ENCODE measurements at regions not wholly inside any gene's neighbourhood (a gene's known extent, or its start where the extent isn't known, plus 50 kb on each side); places are given as distances from the start of the nearest gene placed in this dataset.

- intact Hi-C loops (cut with micrococcal nuclease): no loop called here
- H3K27me3 Mint-ChIP-seq: no peaks in the 10 kb centered on the region
Measured at GRCh38 chr7:31284106-31284505, 56.4 kb downstream of the NEUROD6 start.

GRCh38 chr7:31271641-31272405, 68.7 kb downstream of the NEUROD6 start:
- ChIA-PET CTCF (no interaction called here), POLR2A (no interaction called here)
- peaks cover under 1% of the 10 kb centered on the region for H3K27me3 Mint-ChIP-seq
- no peak overlapping the region for H3K4me3 Mint-ChIP-seq
- no peaks in the 10 kb centered on the region for H3K9me3 Mint-ChIP-seq
- intact Hi-C loops (cut with micrococcal nuclease): no loop called here
- H3K36me3 Mint-ChIP-seq: no peaks in the 10 kb centered on the region
- no peak overlapping the region for H3K27ac Mint-ChIP-seq
- no peaks in the 10 kb centered on the region for H3K4me1 Mint-ChIP-seq (ENCODE audit: low read depth)
- no peak for DNase-seq

More at GRCh38 chr7:31284106-31284505, 56.4 kb downstream of the NEUROD6 start:
- no peak for DNase-seq
- Mint-ChIP-seq H3K27ac (no peak overlapping the region), H3K36me3 (no peaks in the 10 kb centered on the region), H3K4me3 (no peak overlapping the region), H3K4me1 (ENCODE audit: low read depth) (no peaks in the 10 kb centered on the region), H3K9me3 (peaks cover 8% of the 10 kb centered on the region)
- ChIA-PET CTCF (no interaction called here), POLR2A (no interaction called here)

GRCh38 chr7:31267486-31267885, 73.0 kb downstream of the NEUROD6 start:
- Mint-ChIP-seq H3K4me3 (no peak overlapping the region), H3K9me3 (no peaks in the 10 kb centered on the region), H3K27me3 (peaks cover 1% of the 10 kb centered on the region), H3K4me1 (ENCODE audit: low read depth) (no peaks in the 10 kb centered on the region), H3K36me3 (no peaks in the 10 kb centered on the region), H3K27ac (no peak overlapping the region)
- intact Hi-C loops (cut with micrococcal nuclease): loop anchor here (10.0 kb wide), 1 partner anchor 63 kb away; no protein-coding TSS in a partner anchor
- ChIA-PET POLR2A (no interaction called here), CTCF (interaction anchor here (0.7 to 1.9 kb wide), 2 partner anchors 133 to 283 kb away, joined by 3 to 5 read pairs; no protein-coding TSS in a partner anchor)
- no peak for DNase-seq

- Mint-ChIP-seq H3K4me1 (ENCODE audit: low read depth) (no peaks in the 10 kb centered on the region), H3K36me3 (no peaks in the 10 kb centered on the region), H3K4me3 (no peak overlapping the region), H3K27ac (no peak overlapping the region), H3K9me3 (no peaks in the 10 kb centered on the region), H3K27me3 (peaks cover 1% of the 10 kb centered on the region)
- ChIA-PET POLR2A (no interaction called here), CTCF (no interaction called here)
- no peak for DNase-seq
- intact Hi-C loops (cut with micrococcal nuclease): loop anchor here (10.0 kb wide), 1 partner anchor 59 kb away; no protein-coding TSS in a partner anchor
Measured at GRCh38 chr7:31263338-31263737, 77.2 kb downstream of the NEUROD6 start.

GRCh38 chr7:31261341-31261740, 79.2 kb downstream of the NEUROD6 start:
- POLR2A ChIA-PET: no interaction called here
- intact Hi-C loops (cut with micrococcal nuclease): loop anchor here (10.0 kb wide), 1 partner anchor 57 kb away; no protein-coding TSS in a partner anchor

GRCh38 chr7:31260851-31261250, 79.7 kb downstream of the NEUROD6 start:
- Mint-ChIP-seq H3K4me1 (ENCODE audit: low read depth) (no peaks in the 10 kb centered on the region), H3K9me3 (no peaks in the 10 kb centered on the region)
- CTCF ChIA-PET: no interaction called here

More at GRCh38 chr7:31261341-31261740, 79.2 kb downstream of the NEUROD6 start:
- CTCF ChIA-PET: no interaction called here
- H3K36me3 Mint-ChIP-seq: no peaks in the 10 kb centered on the region
- no peak for DNase-seq
- H3K27me3 Mint-ChIP-seq: no peaks in the 10 kb centered on the region
- no peaks in the 10 kb centered on the region for H3K9me3 Mint-ChIP-seq
- no peaks in the 10 kb centered on the region for H3K4me1 Mint-ChIP-seq (ENCODE audit: low read depth)
- H3K27ac Mint-ChIP-seq: no peak overlapping the region
- no peak overlapping the region for H3K4me3 Mint-ChIP-seq

GRCh38 chr7:31258391-31258790, 82.1 kb downstream of the NEUROD6 start:
- Mint-ChIP-seq H3K4me3 (no peak overlapping the region), H3K36me3 (no peaks in the 10 kb centered on the region), H3K9me3 (no peaks in the 10 kb centered on the region), H3K27ac (no peak overlapping the region), H3K27me3 (no peaks in the 10 kb centered on the region), H3K4me1 (ENCODE audit: low read depth) (no peaks in the 10 kb centered on the region)
- POLR2A ChIA-PET: no interaction called here
- no peak for DNase-seq
- intact Hi-C loops (cut with micrococcal nuclease): no loop called here
- CTCF ChIA-PET: no interaction called here

More at GRCh38 chr7:31260851-31261250, 79.7 kb downstream of the NEUROD6 start:
- POLR2A ChIA-PET: no interaction called here
- no peak for DNase-seq
- H3K27me3 Mint-ChIP-seq: no peaks in the 10 kb centered on the region
- H3K27ac Mint-ChIP-seq: no peak overlapping the region
- H3K36me3 Mint-ChIP-seq: no peaks in the 10 kb centered on the region
- no peak overlapping the region for H3K4me3 Mint-ChIP-seq
- intact Hi-C loops (cut with micrococcal nuclease): loop anchor here (10.0 kb wide), 1 partner anchor 56 kb away; no protein-coding TSS in a partner anchor

- Mint-ChIP-seq H3K27me3 (no peaks in the 10 kb centered on the region), H3K27ac (no peak overlapping the region), H3K36me3 (no peaks in the 10 kb centered on the region), H3K9me3 (no peaks in the 10 kb centered on the region), H3K4me3 (no peak overlapping the region), H3K4me1 (ENCODE audit: low read depth) (no peaks in the 10 kb centered on the region)
- CTCF ChIA-PET: no interaction called here
- intact Hi-C loops (cut with micrococcal nuclease): no loop called here
- DNase-seq: no peak
- POLR2A ChIA-PET: no interaction called here
Measured at GRCh38 chr7:31256506-31256905, 84.0 kb downstream of the NEUROD6 start.

GRCh38 chr7:31254926-31255325, 85.6 kb downstream of the NEUROD6 start:
- Mint-ChIP-seq H3K4me3 (no peak overlapping the region), H3K27me3 (no peaks in the 10 kb centered on the region), H3K4me1 (ENCODE audit: low read depth) (no peaks in the 10 kb centered on the region), H3K27ac (no peak overlapping the region), H3K36me3 (no peaks in the 10 kb centered on the region), H3K9me3 (no peaks in the 10 kb centered on the region)
- no peak for DNase-seq
- intact Hi-C loops (cut with micrococcal nuclease): no loop called here
- CTCF ChIA-PET: no interaction called here
- POLR2A ChIA-PET: no interaction called here

- ChIA-PET CTCF (no interaction called here), POLR2A (no interaction called here)
- Mint-ChIP-seq H3K36me3 (no peaks in the 10 kb centered on the region), H3K4me3 (no peak overlapping the region), H3K27ac (no peak overlapping the region), H3K4me1 (ENCODE audit: low read depth) (no peaks in the 10 kb centered on the region), H3K27me3 (no peaks in the 10 kb centered on the region), H3K9me3 (no peaks in the 10 kb centered on the region)
- no peak for DNase-seq
- intact Hi-C loops (cut with micrococcal nuclease): no loop called here
Measured at GRCh38 chr7:31253532-31253931, 87.0 kb downstream of the NEUROD6 start.

GRCh38 chr7:31251441-31251840, 89.1 kb downstream of the NEUROD6 start:
- ChIA-PET POLR2A (no interaction called here), CTCF (no interaction called here)
- Mint-ChIP-seq H3K36me3 (no peaks in the 10 kb centered on the region), H3K27ac (no peak overlapping the region), H3K9me3 (no peaks in the 10 kb centered on the region), H3K4me3 (no peak overlapping the region), H3K27me3 (no peaks in the 10 kb centered on the region), H3K4me1 (ENCODE audit: low read depth) (no peaks in the 10 kb centered on the region)
- no peak for DNase-seq
- intact Hi-C loops (cut with micrococcal nuclease): no loop called here

GRCh38 chr7:31249671-31250070, 90.9 kb downstream of the NEUROD6 start:
- intact Hi-C loops (cut with micrococcal nuclease): no loop called here
- Mint-ChIP-seq H3K27me3 (no peaks in the 10 kb centered on the region), H3K27ac (no peak overlapping the region), H3K4me3 (no peak overlapping the region), H3K4me1 (ENCODE audit: low read depth) (no peaks in the 10 kb centered on the region), H3K36me3 (no peaks in the 10 kb centered on the region), H3K9me3 (no peaks in the 10 kb centered on the region)
- DNase-seq: no peak
- ChIA-PET CTCF (no interaction called here), POLR2A (no interaction called here)

- DNase-seq: no peak
- no peak overlapping the region for H3K27ac Mint-ChIP-seq
- no peak overlapping the region for H3K4me3 Mint-ChIP-seq
- POLR2A ChIA-PET: no interaction called here
- H3K27me3 Mint-ChIP-seq: no peaks in the 10 kb centered on the region
- no peaks in the 10 kb centered on the region for H3K36me3 Mint-ChIP-seq
- CTCF ChIA-PET: no interaction called here
- no peaks in the 10 kb centered on the region for H3K9me3 Mint-ChIP-seq
- H3K4me1 Mint-ChIP-seq (ENCODE audit: low read depth): no peaks in the 10 kb centered on the region
- intact Hi-C loops (cut with micrococcal nuclease): no loop called here
Measured at GRCh38 chr7:31236868-31237267, 103.7 kb downstream of the NEUROD6 start.

Data from activated CD4-positive, alpha-beta memory T cell treated with anti-CD3 and anti-CD28 coated beads for 36 hours (primary cell).